ENCODE measurements at regions not wholly inside any gene's neighbourhood (a gene's known extent, or its start where the extent isn't known, plus 50 kb on each side); places are given as distances from the start of the nearest gene placed in this dataset.

DNA sequence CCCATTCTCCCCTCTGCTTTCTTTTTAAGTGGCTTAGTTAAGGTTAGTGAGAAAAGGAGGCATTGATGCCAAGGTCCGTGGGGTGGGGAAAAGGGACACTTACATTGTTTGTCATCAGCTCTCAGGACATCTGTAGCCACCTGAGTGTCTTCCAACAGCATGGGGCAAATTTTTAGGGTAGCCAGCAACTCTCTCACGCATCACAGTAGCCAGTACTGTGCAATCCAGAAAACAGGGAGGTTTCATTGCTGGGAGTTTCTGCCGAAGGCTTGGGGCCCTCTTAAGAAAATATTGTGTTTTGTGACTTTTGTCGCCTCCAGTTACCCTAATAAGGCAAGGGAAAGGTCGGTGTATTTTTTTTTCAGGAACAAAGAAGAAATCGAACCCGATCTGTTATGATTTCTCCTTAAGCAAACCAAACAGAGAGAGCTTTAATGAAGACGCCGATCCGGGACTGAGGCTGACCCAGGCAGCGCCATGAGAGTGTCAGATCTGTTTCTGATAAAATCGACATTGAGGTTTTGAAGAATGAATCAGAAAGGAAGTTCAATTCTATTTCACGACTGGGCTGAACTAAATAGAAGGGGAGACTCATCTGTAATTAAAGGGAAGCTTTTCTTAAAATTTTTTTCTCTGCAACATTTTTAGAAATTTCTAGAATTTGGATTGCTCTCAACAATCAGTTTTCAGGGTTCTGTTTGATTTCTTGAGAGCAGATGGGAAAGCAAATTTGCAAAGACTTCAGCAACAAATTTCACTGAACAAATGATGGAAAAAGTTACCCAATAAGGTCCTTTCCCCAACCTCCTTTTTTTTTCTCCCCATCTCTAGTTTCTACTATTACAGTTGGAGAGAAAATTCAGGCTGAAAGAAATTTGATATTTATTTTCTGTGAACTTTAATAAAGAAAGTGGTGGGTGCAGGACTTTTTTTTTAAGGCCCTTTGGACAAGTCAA lies 144.7 kb upstream of the IRX3 start:
- TF ChIP-seq, protein P1, sequence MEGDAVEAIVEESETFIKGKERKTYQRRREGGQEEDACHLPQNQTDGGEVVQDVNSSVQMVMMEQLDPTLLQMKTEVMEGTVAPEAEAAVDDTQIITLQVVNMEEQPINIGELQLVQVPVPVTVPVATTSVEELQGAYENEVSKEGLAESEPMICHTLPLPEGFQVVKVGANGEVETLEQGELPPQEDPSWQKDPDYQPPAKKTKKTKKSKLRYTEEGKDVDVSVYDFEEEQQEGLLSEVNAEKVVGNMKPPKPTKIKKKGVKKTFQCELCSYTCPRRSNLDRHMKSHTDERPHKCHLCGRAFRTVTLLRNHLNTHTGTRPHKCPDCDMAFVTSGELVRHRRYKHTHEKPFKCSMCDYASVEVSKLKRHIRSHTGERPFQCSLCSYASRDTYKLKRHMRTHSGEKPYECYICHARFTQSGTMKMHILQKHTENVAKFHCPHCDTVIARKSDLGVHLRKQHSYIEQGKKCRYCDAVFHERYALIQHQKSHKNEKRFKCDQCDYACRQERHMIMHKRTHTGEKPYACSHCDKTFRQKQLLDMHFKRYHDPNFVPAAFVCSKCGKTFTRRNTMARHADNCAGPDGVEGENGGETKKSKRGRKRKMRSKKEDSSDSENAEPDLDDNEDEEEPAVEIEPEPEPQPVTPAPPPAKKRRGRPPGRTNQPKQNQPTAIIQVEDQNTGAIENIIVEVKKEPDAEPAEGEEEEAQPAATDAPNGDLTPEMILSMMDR (IDR thresholded peaks at IDR 0.05; ENCODE audit: insufficient read depth, missing control alignments): no peak
- DNase-seq (ENCODE audit: insufficient read length, low spot score) (no peak), FAIRE-seq (no peak)

DNA sequence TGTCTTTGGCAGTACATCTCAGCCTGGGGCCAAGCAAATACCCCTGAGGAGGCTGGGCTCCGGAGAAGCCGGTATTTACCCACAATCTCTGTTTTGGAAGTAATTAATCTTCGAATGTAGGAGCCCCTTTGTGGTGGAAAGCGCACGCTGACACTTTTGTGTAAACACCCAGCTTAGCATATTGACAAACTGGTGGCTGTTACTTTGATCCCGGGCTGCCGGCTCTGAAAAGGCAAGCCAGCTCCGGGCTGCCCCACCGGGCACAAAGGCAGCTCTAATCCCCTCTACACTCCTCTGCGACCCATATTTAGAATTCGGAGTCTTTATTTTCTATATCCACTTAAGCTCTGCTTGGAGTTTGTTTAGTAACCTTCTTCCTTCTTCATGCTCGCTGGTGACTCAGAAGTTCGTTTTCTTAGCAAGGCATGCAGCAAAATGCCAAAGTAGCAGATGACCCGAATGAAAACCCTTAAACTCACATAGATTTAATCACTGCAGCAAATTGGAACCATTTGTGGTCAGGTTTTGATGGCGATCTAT lies 144.0 kb upstream of the IRX3 start:
- FAIRE-seq (no peak), DNase-seq (ENCODE audit: insufficient read length, low spot score) (no peak)
- TF ChIP-seq, protein P1 (IDR thresholded peaks at IDR 0.05; ENCODE audit: insufficient read depth, missing control alignments): no peak

DNA sequence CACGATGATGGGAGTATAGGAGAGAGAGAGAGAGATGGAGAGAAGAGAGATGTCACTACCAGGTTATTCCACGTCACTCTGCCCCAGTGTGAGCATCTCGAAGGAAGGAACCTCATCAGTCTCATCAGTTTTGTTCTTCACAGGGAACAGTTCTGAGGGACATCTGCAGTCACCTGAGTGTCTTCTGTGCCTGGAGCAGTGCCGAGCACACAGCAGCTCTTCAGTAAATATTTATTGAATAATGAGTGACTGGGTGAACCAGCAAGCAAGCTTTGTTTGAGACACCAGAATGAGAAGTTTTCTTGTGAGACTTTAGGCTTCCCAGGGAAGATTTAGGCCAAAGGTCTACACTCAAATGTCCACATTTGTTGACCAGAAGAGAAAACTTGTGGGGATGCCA lies 142.4 kb upstream of the IRX3 start:
- FAIRE-seq: no peak
- TF ChIP-seq, protein P1 (IDR thresholded peaks at IDR 0.05; ENCODE audit: insufficient read depth, missing control alignments): no peak
- DNase-seq (ENCODE audit: insufficient read length, low spot score): no peak

DNA sequence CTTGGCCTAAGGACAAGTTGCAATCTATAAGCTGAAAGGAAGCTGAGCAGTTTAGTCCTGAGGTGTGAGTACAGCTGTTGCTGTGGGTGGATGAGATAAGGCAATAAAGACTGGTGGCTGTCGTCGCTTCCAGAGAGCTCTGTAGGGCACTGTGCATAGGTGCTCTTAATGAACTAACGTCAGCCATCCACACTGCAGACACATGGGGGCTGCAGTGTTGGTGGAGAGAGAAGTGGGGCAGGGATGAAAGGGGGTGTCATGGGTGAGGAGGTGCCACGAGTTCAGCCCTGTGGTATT lies 139.9 kb upstream of the IRX3 start:
- TF ChIP-seq, protein P1 (IDR thresholded peaks at IDR 0.05; ENCODE audit: insufficient read depth, missing control alignments): no peak
- DNase-seq (ENCODE audit: insufficient read length, low spot score) (no peak), FAIRE-seq (no peak)

GRCh38 chr16:54425681-54426552 lies 139.3 kb upstream of the IRX3 start:
- no peak for DNase-seq (ENCODE audit: insufficient read length, low spot score)
- no peak for FAIRE-seq
- TF ChIP-seq, protein P1 (IDR thresholded peaks at IDR 0.05; ENCODE audit: insufficient read depth, missing control alignments): no peak

- FAIRE-seq: no peak
- DNase-seq (ENCODE audit: insufficient read length, low spot score): no peak
- TF ChIP-seq, protein P1 (IDR thresholded peaks at IDR 0.05; ENCODE audit: insufficient read depth, missing control alignments): no peak
Observed at GRCh38 chr16:54425068-54425467, 138.5 kb upstream of the IRX3 start.
